Anterior cingulate cortex (tissue), 58 donors: ENCODE measurements at regions not wholly inside any gene's neighbourhood (a gene's known extent, or its start where the extent isn't known, plus 50 kb on each side); places are given as distances from the start of the nearest gene placed in this dataset.
"Not testable (repeated sequence)": the region's sequence is repeated elsewhere in the genome, so short reads cannot be mapped to it uniquely, and the experiment has no call there.

ENCODE experiments used
- DNase-seq, 58 donors: peaks; one replicate each; lab custom pipeline; 2025; lab: John Stamatoyannopoulos, UW

GRCh38 chr4:75289914-75290582, 224.2 kb downstream of the RCHY1 start:
- no peak for DNase-seq

GRCh38 chr4:75287738-75288517, 226.3 kb downstream of the RCHY1 start:
- DNase-seq: no peak

- DNase-seq: no peak
Measured at GRCh38 chr4:75285837-75286236, 228.4 kb downstream of the RCHY1 start.

GRCh38 chr4:75284831-75285230, 229.4 kb downstream of the RCHY1 start:
- DNase-seq: no peak

GRCh38 chr4:75280461-75280860, 233.7 kb downstream of the RCHY1 start:
- DNase-seq: not testable (repeated sequence)

- DNase-seq: no peak
Measured at GRCh38 chr4:75259306-75259705, 254.9 kb downstream of the RCHY1 start.

- DNase-seq: no peak
Measured at GRCh38 chr4:75255261-75255660, 258.9 kb downstream of the RCHY1 start.

GRCh38 chr4:75254745-75255144, 259.5 kb downstream of the RCHY1 start:
- no peak for DNase-seq

- DNase-seq: not testable (repeated sequence)
Measured at GRCh38 chr4:75253094-75253493, 261.1 kb downstream of the RCHY1 start.

GRCh38 chr4:75251547-75251946, 262.7 kb downstream of the RCHY1 start:
- DNase-seq: no peak

GRCh38 chr4:75249739-75250138, 264.5 kb downstream of the RCHY1 start:
- DNase-seq: no peak

- no peak for DNase-seq
Measured at GRCh38 chr4:75248770-75249407, 265.3 kb downstream of the RCHY1 start.

- no peak for DNase-seq
Measured at GRCh38 chr4:75244325-75244724, 269.9 kb downstream of the RCHY1 start.

- no peak for DNase-seq
Measured at GRCh38 chr4:75243570-75243969, 270.6 kb downstream of the RCHY1 start.

GRCh38 chr4:75235359-75235951, 278.7 kb downstream of the RCHY1 start:
- no peak for DNase-seq

GRCh38 chr4:75232546-75232945, 281.7 kb downstream of the RCHY1 start:
- DNase-seq: no peak

GRCh38 chr4:75229806-75230570, 284.2 kb downstream of the RCHY1 start:
- no peak for DNase-seq

GRCh38 chr4:75213480-75213879, 280.6 kb downstream of the PARM1 start:
- no peak for DNase-seq

- DNase-seq: no peak
Measured at GRCh38 chr4:75211422-75211821, 278.5 kb downstream of the PARM1 start.

GRCh38 chr4:75207902-75208301, 275.0 kb downstream of the PARM1 start:
- DNase-seq: no peak
